Endothelial cell (in vitro differentiated cells): ENCODE measurements at regions not wholly inside any gene's neighbourhood (a gene's known extent, or its start where the extent isn't known, plus 50 kb on each side); places are given as distances from the start of the nearest gene placed in this dataset.

ENCODE experiments used
- DNase-seq: peaks from one replicate; pipeline ENCODE4 v3.0.0; 2021; ENCODE audit warnings: low spot score
- H3K27ac Mint-ChIP-seq: one replicate; pipeline ENCODE4 v1.8.0; 2021; ENCODE audit warnings: mixed read lengths, inconsistent platforms; ENCODE audit not compliant: unreplicated experiment
- H3K27me3 Mint-ChIP-seq: one replicate; pipeline ENCODE4 v1.8.0; 2021; ENCODE audit warnings: mild to moderate bottlenecking, moderate library complexity, mixed read lengths, inconsistent platforms; ENCODE audit not compliant: unreplicated experiment
- H3K36me3 Mint-ChIP-seq: one replicate; pipeline ENCODE4 v1.8.0; 2021; ENCODE audit warnings: mild to moderate bottlenecking, low read depth, mixed read lengths, inconsistent platforms; ENCODE audit not compliant: unreplicated experiment
- H3K4me1 Mint-ChIP-seq: one replicate; pipeline ENCODE4 v1.8.0; 2021; ENCODE audit warnings: mild to moderate bottlenecking, mixed read lengths, inconsistent platforms; ENCODE audit not compliant: unreplicated experiment
- H3K4me3 Mint-ChIP-seq: one replicate; pipeline ENCODE4 v1.8.0; 2021; ENCODE audit warnings: mild to moderate bottlenecking, mixed read lengths, inconsistent platforms; ENCODE audit not compliant: unreplicated experiment
- H3K9me3 Mint-ChIP-seq: one replicate; pipeline ENCODE4 v1.8.0; 2021; ENCODE audit warnings: mixed read lengths, inconsistent platforms; ENCODE audit not compliant: unreplicated experiment
- TF ChIP-seq, protein P1 (sequence below): fragments of 200-600 bp; sonication (generic); IDR thresholded peaks from one replicate; pipeline ENCODE4 v1.5.0; 2021; ENCODE audit warnings: antibody characterized with exemption; ENCODE audit not compliant: unreplicated experiment

DNA sequence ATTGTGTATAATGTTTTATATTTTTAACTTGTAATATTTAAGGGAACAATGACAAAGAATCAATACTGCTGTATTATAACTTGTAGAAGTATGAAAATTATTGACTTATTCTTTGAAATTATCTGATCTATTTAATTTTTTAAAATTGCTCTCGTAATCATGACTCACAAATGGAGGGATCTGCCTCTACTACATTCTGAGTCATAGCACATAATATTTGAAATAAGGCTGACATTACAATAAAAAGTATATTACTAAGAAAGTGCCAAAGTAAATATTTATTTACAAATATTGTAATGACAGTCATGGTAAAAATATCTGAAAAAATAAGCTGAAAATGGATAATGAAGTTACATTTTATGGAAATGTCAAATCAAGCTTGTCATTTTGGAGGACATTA, 1144.6 kb upstream of the CDH2 start:
- Mint-ChIP-seq H3K27me3 (no peaks in the 10 kb centered on the region), H3K4me1 (no peaks in the 10 kb centered on the region), H3K27ac (no peak overlapping the region), H3K9me3 (no peaks in the 10 kb centered on the region), H3K36me3 (no peaks in the 10 kb centered on the region), H3K4me3 (no peak overlapping the region)
- DNase-seq, result no peak
- TF ChIP-seq, protein P1, sequence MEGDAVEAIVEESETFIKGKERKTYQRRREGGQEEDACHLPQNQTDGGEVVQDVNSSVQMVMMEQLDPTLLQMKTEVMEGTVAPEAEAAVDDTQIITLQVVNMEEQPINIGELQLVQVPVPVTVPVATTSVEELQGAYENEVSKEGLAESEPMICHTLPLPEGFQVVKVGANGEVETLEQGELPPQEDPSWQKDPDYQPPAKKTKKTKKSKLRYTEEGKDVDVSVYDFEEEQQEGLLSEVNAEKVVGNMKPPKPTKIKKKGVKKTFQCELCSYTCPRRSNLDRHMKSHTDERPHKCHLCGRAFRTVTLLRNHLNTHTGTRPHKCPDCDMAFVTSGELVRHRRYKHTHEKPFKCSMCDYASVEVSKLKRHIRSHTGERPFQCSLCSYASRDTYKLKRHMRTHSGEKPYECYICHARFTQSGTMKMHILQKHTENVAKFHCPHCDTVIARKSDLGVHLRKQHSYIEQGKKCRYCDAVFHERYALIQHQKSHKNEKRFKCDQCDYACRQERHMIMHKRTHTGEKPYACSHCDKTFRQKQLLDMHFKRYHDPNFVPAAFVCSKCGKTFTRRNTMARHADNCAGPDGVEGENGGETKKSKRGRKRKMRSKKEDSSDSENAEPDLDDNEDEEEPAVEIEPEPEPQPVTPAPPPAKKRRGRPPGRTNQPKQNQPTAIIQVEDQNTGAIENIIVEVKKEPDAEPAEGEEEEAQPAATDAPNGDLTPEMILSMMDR, result no peak

DNA sequence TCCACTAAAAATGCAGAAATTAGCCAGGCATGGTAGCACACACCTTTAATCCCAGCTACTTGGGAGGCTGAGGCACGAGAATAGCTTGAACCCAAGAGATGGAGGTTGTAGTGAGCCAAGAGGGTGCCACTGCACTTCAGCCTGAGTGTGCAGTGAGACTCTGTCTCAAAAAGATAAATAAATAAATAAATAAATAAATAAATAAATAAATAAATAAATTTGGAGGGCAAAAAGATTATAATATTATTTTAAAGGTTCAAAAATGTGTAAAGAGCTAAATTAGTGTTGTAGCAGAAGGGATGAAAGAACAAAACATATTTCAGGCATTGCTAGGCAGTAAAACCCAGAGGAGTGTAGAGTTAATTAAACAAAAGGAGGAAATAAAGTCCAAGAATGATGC, 1136.4 kb upstream of the CDH2 start:
- Mint-ChIP-seq H3K27ac (no peak overlapping the region), H3K9me3 (no peaks in the 10 kb centered on the region), H3K36me3 (no peaks in the 10 kb centered on the region), H3K27me3 (no peaks in the 10 kb centered on the region), H3K4me3 (no peak overlapping the region), H3K4me1 (no peaks in the 10 kb centered on the region)
- DNase-seq, result no peak
- TF ChIP-seq, protein P1, result no peak

DNA sequence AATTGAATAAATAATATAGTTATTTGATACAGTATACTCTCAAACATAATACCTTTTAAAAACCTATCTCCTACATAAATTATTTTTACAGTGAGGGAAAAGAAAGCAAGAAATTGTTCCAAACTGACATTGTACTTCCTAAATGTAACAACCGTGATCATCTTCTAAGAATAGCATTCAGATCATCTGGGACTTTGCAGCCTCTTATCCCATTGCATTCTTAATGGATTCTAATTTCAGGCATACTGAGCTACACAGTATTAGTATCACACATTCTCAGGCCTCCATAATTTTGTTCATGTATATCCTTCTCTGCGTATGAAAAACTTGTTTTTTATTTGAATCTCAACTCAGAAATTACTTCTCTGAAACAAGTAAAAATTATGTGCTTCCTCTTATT, 1134.7 kb upstream of the CDH2 start:
- H3K9me3 Mint-ChIP-seq, result no peaks in the 10 kb centered on the region
- H3K4me1 Mint-ChIP-seq, result no peaks in the 10 kb centered on the region
- no peak overlapping the region for H3K4me3 Mint-ChIP-seq
- H3K36me3 Mint-ChIP-seq, result no peaks in the 10 kb centered on the region
- no peaks in the 10 kb centered on the region for H3K27me3 Mint-ChIP-seq
- H3K27ac Mint-ChIP-seq, result no peak overlapping the region
- TF ChIP-seq, protein P1, result no peak
- no peak for DNase-seq

DNA sequence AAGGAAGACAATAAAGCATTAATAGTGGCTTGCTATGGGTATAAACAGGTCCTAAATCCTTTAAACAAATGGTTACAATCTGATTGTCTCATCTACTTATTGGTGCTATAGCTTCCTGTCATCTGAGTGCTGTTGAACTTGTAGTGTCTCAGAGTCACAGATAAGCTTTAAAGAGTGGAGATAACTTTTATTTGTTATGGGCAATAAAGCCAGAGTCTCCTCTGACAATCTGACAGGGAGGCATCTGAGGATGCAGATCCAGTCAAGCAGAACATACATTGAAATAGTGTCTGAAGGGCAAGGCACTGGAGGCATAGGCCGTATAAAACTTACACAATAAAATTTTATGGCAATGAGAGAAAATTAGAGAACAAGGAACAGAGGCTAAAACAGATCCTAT, 1132.4 kb upstream of the CDH2 start:
- Mint-ChIP-seq H3K36me3 (no peaks in the 10 kb centered on the region), H3K27me3 (no peaks in the 10 kb centered on the region), H3K4me3 (no peak overlapping the region), H3K9me3 (no peaks in the 10 kb centered on the region), H3K27ac (no peak overlapping the region), H3K4me1 (no peaks in the 10 kb centered on the region)
- DNase-seq, result no peak
- TF ChIP-seq, protein P1, result no peak

DNA sequence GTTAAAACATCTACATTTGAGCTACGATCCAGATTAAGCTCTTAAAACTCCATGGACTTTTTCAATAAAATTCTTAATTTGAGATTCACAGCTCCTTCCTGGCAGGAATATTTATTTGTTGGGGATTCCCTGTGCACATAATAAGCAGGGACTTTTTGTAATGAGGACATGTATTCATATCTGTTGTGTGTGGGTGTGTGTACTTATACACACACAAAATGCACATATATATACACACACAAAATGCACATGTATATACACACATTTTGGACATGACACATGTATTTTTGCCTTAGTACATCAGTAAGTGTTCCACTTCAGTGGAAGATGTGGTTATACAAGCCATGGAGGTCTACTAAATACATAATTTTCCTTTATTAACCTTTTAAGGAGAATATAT, 1131.1 kb upstream of the CDH2 start:
- TF ChIP-seq, protein P1, result no peak
- no peaks in the 10 kb centered on the region for H3K27me3 Mint-ChIP-seq
- H3K9me3 Mint-ChIP-seq, result no peaks in the 10 kb centered on the region
- no peak for DNase-seq
- H3K36me3 Mint-ChIP-seq, result no peaks in the 10 kb centered on the region
- no peaks in the 10 kb centered on the region for H3K4me1 Mint-ChIP-seq
- H3K27ac Mint-ChIP-seq, result no peak overlapping the region
- H3K4me3 Mint-ChIP-seq, result no peak overlapping the region
